Suprapubic skin (tissue), 4 donors: ENCODE measurements at regions not wholly inside any gene's neighbourhood (a gene's known extent, or its start where the extent isn't known, plus 50 kb on each side); places are given as distances from the start of the nearest gene placed in this dataset.

Experiments used
- DNase-seq, 2 donors: peaks; one replicate each; pipeline ENCODE4 v3.0.0-alpha.2; 2019; ENCODE audit warnings: low spot score in 2 of 2
- H3K27ac ChIP-seq: fragments of 200-600 bp; sonication (generic); one replicate; pipeline ENCODE4 v1.5.1; 2019
- H3K27me3 ChIP-seq: fragments of 200-600 bp; sonication (generic); one replicate; pipeline ENCODE4 v1.5.1; 2019
- H3K36me3 ChIP-seq: fragments of 200-600 bp; sonication (generic); one replicate; pipeline ENCODE4 v1.5.1; 2019
- H3K4me1 ChIP-seq: fragments of 200-600 bp; sonication (generic); one replicate; pipeline ENCODE4 v1.5.1; 2019
- H3K4me3 ChIP-seq: fragments of 200-600 bp; sonication (generic); one replicate; pipeline ENCODE4 v1.5.1; 2019; ENCODE audit warnings: mild to moderate bottlenecking
- H3K9me3 ChIP-seq: fragments of 200-600 bp; sonication (generic); one replicate; pipeline ENCODE4 v1.5.1; 2019
- EP300 ChIP-seq: sonication (generic); formaldehyde crosslinking; IDR thresholded peaks from one replicate; pipeline ENCODE4 v1.6.1; 2017; ENCODE audit warnings: antibody characterized with exemption
- POLR2A ChIP-seq, 2 donors: fragments of 450-650 bp; IDR thresholded peaks; one replicate each; pipeline ENCODE4 v1.6.1; 2017; ENCODE audit warnings: antibody characterized with exemption in 2 of 2, mild to moderate bottlenecking in 2 of 2, moderate library complexity in 2 of 2
- POLR2AphosphoS5 ChIP-seq, 3 donors: sonication (generic); formaldehyde crosslinking; IDR thresholded peaks; one replicate each; pipeline ENCODE4 v1.6.1; 2017; ENCODE audit warnings: antibody characterized with exemption in 3 of 3
- WGBS: methylation state at CpG from one replicate; pipeline ENCODE4 v1.1.5; 2018; 5-methylcytosine and 5-hydroxymethylcytosine counted together
- TF ChIP-seq, protein P1 (sequence below), 2 donors: fragments of 200-600 bp in 1 of 2; fragments of 450-650 bp in 1 of 2; sonication (generic) in 1 of 2; IDR thresholded peaks; one replicate each; pipeline ENCODE4 v1.5.1; 2016 to 2019; ENCODE audit warnings: antibody characterized with exemption in 2 of 2, mild to moderate bottlenecking in 1 of 2, moderate library complexity in 1 of 2

DNA sequence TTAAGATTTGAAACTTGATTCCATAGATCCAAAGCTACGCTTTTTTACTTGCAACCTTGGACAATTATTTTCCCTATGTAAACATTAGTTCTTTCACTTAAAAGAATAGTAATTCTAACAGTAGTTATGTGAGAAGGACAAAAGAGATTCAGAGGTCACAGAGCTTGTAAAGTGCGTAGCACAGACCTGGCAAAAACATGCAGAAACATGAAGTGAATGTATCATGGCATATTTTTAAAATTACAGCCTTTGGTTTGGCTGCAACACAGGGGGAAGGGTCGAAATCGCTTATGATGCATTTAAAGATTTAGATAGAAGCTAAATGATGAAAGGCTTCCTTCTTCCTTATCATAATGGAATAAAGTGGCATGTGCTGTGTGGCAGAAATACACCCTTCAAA is 1068.8 kb downstream of the ARAP2 start:
- TF ChIP-seq POLR2AphosphoS5 (IDR thresholded peaks at IDR 0.05) = no peak
- no peak for TF ChIP-seq EP300
- TF ChIP-seq, protein P1, sequence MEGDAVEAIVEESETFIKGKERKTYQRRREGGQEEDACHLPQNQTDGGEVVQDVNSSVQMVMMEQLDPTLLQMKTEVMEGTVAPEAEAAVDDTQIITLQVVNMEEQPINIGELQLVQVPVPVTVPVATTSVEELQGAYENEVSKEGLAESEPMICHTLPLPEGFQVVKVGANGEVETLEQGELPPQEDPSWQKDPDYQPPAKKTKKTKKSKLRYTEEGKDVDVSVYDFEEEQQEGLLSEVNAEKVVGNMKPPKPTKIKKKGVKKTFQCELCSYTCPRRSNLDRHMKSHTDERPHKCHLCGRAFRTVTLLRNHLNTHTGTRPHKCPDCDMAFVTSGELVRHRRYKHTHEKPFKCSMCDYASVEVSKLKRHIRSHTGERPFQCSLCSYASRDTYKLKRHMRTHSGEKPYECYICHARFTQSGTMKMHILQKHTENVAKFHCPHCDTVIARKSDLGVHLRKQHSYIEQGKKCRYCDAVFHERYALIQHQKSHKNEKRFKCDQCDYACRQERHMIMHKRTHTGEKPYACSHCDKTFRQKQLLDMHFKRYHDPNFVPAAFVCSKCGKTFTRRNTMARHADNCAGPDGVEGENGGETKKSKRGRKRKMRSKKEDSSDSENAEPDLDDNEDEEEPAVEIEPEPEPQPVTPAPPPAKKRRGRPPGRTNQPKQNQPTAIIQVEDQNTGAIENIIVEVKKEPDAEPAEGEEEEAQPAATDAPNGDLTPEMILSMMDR (IDR thresholded peaks at IDR 0.05) = no peak
- no peak for TF ChIP-seq POLR2A (IDR thresholded peaks at IDR 0.05)
- Histone ChIP-seq H3K9me3 (no peaks in the 10 kb centered on the region), H3K4me1 (no peaks in the 10 kb centered on the region), H3K36me3 (no peaks in the 10 kb centered on the region), H3K27me3 (no peaks in the 10 kb centered on the region), H3K4me3 (no peak overlapping the region), H3K27ac (no peak overlapping the region)
- DNase-seq = no peak
- WGBS = 41% methylated on average over 4 of the region's 4 CpGs

DNA sequence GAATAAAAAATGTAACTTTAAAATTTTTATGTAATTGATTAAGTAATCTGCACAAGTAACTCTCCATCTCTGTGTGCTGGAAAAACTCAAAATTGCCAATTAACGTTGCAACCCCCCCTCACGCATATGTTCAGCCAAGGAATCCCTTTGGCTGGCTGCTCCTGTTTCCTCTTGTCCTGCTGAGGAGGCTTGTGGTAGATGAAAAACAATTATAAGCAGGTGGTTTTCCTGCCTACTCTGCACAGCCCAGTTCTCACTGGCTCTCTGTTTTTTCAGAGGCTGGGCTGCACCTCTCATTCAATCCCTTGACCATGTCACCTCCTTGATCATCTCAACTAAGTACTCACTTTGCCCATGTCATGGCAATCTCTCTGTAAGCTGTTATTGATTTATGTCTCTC is 1068.4 kb downstream of the ARAP2 start:
- H3K9me3 ChIP-seq = no peaks in the 10 kb centered on the region
- H3K4me3 ChIP-seq = no peak overlapping the region
- H3K27ac ChIP-seq = no peak overlapping the region
- TF ChIP-seq POLR2A (IDR thresholded peaks at IDR 0.05) = no peak
- TF ChIP-seq POLR2AphosphoS5 (IDR thresholded peaks at IDR 0.05) = no peak
- TF ChIP-seq EP300 = no peak
- TF ChIP-seq, protein P1 (IDR thresholded peaks at IDR 0.05) = no peak
- H3K36me3 ChIP-seq = no peaks in the 10 kb centered on the region
- no peak for DNase-seq
- 31% methylated on average over 2 of the region's 2 CpGs for WGBS
- H3K4me1 ChIP-seq = no peaks in the 10 kb centered on the region
- H3K27me3 ChIP-seq = no peaks in the 10 kb centered on the region

DNA sequence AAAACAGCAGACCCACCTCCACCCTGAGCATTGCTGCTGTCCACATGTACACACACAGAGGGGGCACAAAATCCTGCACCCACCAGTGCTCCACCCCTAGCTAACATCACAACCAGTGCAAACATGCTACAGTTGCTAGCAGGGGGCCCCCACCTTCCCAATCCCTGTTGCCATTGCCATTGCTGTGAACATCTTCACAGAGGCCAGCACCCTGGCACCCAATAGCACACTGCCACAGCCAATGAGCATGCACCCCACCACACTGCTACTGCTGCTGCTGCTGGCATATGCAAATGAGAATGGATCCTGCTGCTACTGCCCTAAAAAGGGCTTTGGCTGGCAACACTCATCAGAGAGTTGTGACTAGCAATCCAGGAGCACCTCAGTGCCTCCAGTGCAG is 1061.9 kb downstream of the ARAP2 start:
- DNase-seq = no peak
- Histone ChIP-seq H3K9me3 (no peaks in the 10 kb centered on the region), H3K4me3 (no peak overlapping the region), H3K27ac (no peak overlapping the region), H3K4me1 (no peaks in the 10 kb centered on the region), H3K36me3 (no peaks in the 10 kb centered on the region), H3K27me3 (no peaks in the 10 kb centered on the region)
- TF ChIP-seq POLR2A (IDR thresholded peaks at IDR 0.05) (no peak), EP300 (no peak), POLR2AphosphoS5 (IDR thresholded peaks at IDR 0.05) (no peak)
- TF ChIP-seq, protein P1 (IDR thresholded peaks at IDR 0.05) = no peak

DNA sequence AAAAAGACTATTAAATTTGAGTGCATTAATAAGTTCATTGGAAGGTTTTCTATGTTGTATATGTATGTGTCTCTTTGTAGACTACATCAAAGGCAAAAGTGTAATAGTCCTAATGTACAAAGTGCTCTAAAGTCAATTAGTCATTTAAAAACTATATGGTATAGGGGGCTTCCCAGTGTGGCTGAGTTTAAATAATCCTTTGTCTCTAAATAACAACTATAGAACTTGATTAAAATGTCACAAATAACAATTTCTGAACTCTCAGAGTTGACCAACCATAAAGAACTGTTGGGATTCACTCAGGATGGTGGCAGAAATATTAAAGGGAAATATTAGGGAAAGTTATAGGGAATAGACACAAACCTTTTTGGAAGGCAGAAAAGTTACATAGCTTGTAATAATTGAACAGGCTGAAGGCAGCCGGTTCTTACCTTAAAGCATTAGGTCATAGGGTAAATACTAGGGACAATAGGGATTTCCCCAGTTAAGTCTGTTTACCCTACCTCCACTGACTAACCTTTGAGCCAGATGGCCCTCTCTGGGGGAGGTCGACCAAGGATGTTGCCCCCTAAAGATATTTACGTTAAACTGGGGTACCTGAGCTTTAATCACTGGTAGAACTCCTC is 1054.2 kb downstream of the ARAP2 start:
- 61% methylated on average over 3 of the region's 3 CpGs for WGBS
- Histone ChIP-seq H3K27ac (no peak overlapping the region), H3K27me3 (no peaks in the 10 kb centered on the region), H3K4me3 (no peak overlapping the region), H3K9me3 (no peaks in the 10 kb centered on the region), H3K4me1 (no peaks in the 10 kb centered on the region), H3K36me3 (no peaks in the 10 kb centered on the region)
- TF ChIP-seq, protein P1 (IDR thresholded peaks at IDR 0.05) = no peak
- TF ChIP-seq POLR2A (IDR thresholded peaks at IDR 0.05) = no peak
- no peak for TF ChIP-seq POLR2AphosphoS5 (IDR thresholded peaks at IDR 0.05)
- TF ChIP-seq EP300 = no peak
- no peak for DNase-seq

DNA sequence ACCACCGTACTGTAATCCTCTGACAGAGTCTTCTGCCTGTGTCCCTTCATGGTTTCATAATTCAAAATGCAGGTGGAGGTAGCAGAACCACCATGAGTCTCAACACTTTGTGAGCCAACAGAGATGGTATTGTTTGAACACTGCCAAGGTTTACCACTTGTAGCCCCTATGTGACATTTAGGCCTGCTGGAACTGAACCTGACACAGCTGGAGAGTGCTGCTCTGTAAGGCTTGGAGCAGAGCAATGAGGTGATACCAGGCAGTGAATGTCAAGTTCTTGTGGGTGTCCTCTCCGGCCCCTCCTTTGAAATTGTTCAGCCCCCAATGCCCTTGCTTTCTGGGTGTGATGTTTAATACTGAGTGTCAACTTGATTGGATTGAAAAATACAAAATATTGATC is 1042.9 kb downstream of the ARAP2 start:
- DNase-seq = no peak
- Histone ChIP-seq H3K4me3 (no peak overlapping the region), H3K36me3 (no peaks in the 10 kb centered on the region), H3K27ac (no peak overlapping the region), H3K27me3 (no peaks in the 10 kb centered on the region), H3K9me3 (no peaks in the 10 kb centered on the region), H3K4me1 (no peaks in the 10 kb centered on the region)
- 96% methylated on average over 2 of the region's 2 CpGs for WGBS
- TF ChIP-seq POLR2AphosphoS5 (IDR thresholded peaks at IDR 0.05) = no peak
- TF ChIP-seq, protein P1 (IDR thresholded peaks at IDR 0.05) = no peak
- TF ChIP-seq POLR2A (IDR thresholded peaks at IDR 0.05) = no peak
- TF ChIP-seq EP300 = no peak
